Pancreas (tissue), 10 donors: ENCODE measurements at regions not wholly inside any gene's neighbourhood (a gene's known extent, or its start where the extent isn't known, plus 50 kb on each side); places are given as distances from the start of the nearest gene placed in this dataset.

Experiments used
- ATAC-seq, 4 donors: fragments of 200-7000 bp; cut with Tn5 transposase; one replicate each; pipeline versions ENCODE4 v1.8.0 to v1.9.1; 2020; ENCODE audit warnings: mild to moderate bottlenecking in 4 of 4, moderate library complexity in 4 of 4
- DNase-seq, 6 donors: peaks; one replicate each; pipeline ENCODE4 v3.0.0-alpha.2; 2020
- FAIRE-seq: peaks from 2 replicates; lab custom pipeline; 2012; peaks lifted over from hg19 to GRCh38; lab: Jason Lieb, UNC
- H3K27ac ChIP-seq, 4 donors: fragments of 200-600 bp; sonication (generic); 1 replicate in 3 of 4; 2 replicates in 1 of 4; pipeline versions ENCODE4 v1.5.0 to v1.8.0; 2020
- H3K27me3 ChIP-seq, 4 donors: fragments of 200-600 bp; one replicate each; pipeline ENCODE4 v1.8.0; 2021
- H3K36me3 ChIP-seq, 3 donors: fragments of 200-600 bp; sonication (generic) in 1 of 3; one replicate each; pipeline versions ENCODE4 v1.5.0 to v1.8.0; 2020 to 2021
- H3K4me1 ChIP-seq, 3 donors: fragments of 200-600 bp; one replicate each; pipeline ENCODE4 v1.8.0; 2021
- H3K4me3 ChIP-seq, 4 donors: fragments of 200-600 bp; sonication (generic) in 2 of 4; one replicate each; pipeline versions ENCODE4 v1.5.0 to v1.8.0; 2020 to 2021
- H3K9me3 ChIP-seq, 4 donors: fragments of 200-600 bp; one replicate each; pipeline ENCODE4 v1.8.0; 2021
- CTCF ChIP-seq, 4 donors: fragments of 200-600 bp; sonication (generic) in 3 of 4; IDR thresholded peaks; one replicate each; pipeline versions ENCODE4 v1.5.0 to v1.8.0; 2021; ENCODE audit warnings: antibody characterized with exemption in 4 of 4
- WGBS, 2 donors: extraction: QIAGEN DNeasy Blood & Tissue Kit; methylation state at CpG; one replicate each; pipeline ENCODE4 v1.1.7; 2013; 5-methylcytosine and 5-hydroxymethylcytosine counted together
- intact Hi-C, 3 donors: fragments of 100-400 bp; cut with DNase I; formaldehyde crosslinking; loops; one replicate each; pipeline versions ENCODE4 v1.11.1 to v1.14.2; 2022
- donor health status: healthy with polysubstance abuse.
- donor health status: DM: no; HTN: no; CAD: no; lungs with moderate emphysema.
- donor health status: DM: no; HTN: no; CAD: no.
- donor health status: control.
- donor health status: control.
- donor health status: Bipolar disorder and iron deficiency.
- donor health status: DM: yes; HTN: yes; CAD: no.
- donor health status: DM: no; HTN: no; CAD: no.
- donor health status: DM: no; HTN: no; CAD: no.
- donor health status: DM: yes; HTN: yes; CAD: no.

- DNase-seq, result no peak
- no peak for TF ChIP-seq CTCF (IDR thresholded peaks at IDR 0.05)
These were observed 229.2 kb downstream of the PTGER3 start for GRCh38 chr1:70818401-70818800.

GRCh38 chr1:70819231-70819630, 228.4 kb downstream of the PTGER3 start:
- no peaks in the 10 kb centered on the region for H3K36me3 ChIP-seq
- FAIRE-seq (no peak), DNase-seq (no peak), ATAC-seq (no peak)
- WGBS, 2 donors, result 68 to 85% methylated on average over 2 of the region's 2 CpGs
- no peaks in the 10 kb centered on the region for H3K27me3 ChIP-seq
- H3K27ac ChIP-seq, result no peak overlapping the region
- TF ChIP-seq CTCF (IDR thresholded peaks at IDR 0.05), result no peak
- H3K4me3 ChIP-seq, result no peak overlapping the region
- no peaks in the 10 kb centered on the region for H3K4me1 ChIP-seq
- intact Hi-C loops, result no loop called here
- no peaks in the 10 kb centered on the region for H3K9me3 ChIP-seq

More at GRCh38 chr1:70818401-70818800, 229.2 kb downstream of the PTGER3 start:
- 85 to 87% methylated on average over 2 of the region's 2 CpGs for WGBS, 2 donors
- Histone ChIP-seq H3K4me1 (no peaks in the 10 kb centered on the region), H3K27ac (no peak overlapping the region), H3K27me3 (no peaks in the 10 kb centered on the region), H3K4me3 (no peak overlapping the region), H3K36me3 (no peaks in the 10 kb centered on the region), H3K9me3 (no peaks in the 10 kb centered on the region)
- intact Hi-C loops, result no loop called here
- FAIRE-seq, result no peak
- ATAC-seq, result no peak

- H3K4me1 ChIP-seq, result no peaks in the 10 kb centered on the region
- H3K9me3 ChIP-seq, result no peaks in the 10 kb centered on the region
- intact Hi-C loops, result no loop called here
- no peak for TF ChIP-seq CTCF (IDR thresholded peaks at IDR 0.05)
- no peak for FAIRE-seq
- H3K4me3 ChIP-seq, result no peak overlapping the region
- no peak for DNase-seq
- H3K27me3 ChIP-seq, result no peaks in the 10 kb centered on the region
- peak in 1 of 4 donors; percentile 38 for ATAC-seq
- no peak overlapping the region for H3K27ac ChIP-seq
- no peaks in the 10 kb centered on the region for H3K36me3 ChIP-seq
These were observed 227.8 kb downstream of the PTGER3 start for GRCh38 chr1:70819785-70820184.

- no peak for TF ChIP-seq CTCF (IDR thresholded peaks at IDR 0.05)
- no peaks in the 10 kb centered on the region for H3K36me3 ChIP-seq
These were observed 227.2 kb downstream of the PTGER3 start for GRCh38 chr1:70820396-70820795.

GRCh38 chr1:70820995-70821394, 226.6 kb downstream of the PTGER3 start:
- ATAC-seq, result no peak
- TF ChIP-seq CTCF (IDR thresholded peaks at IDR 0.05), result no peak
- 46 to 55% methylated on average over 2 of the region's 2 CpGs for WGBS, 2 donors
- no peak for FAIRE-seq
- no peak for DNase-seq
- Histone ChIP-seq H3K27ac (no peak overlapping the region), H3K4me1 (no peaks in the 10 kb centered on the region), H3K9me3 (no peaks in the 10 kb centered on the region), H3K36me3 (no peaks in the 10 kb centered on the region), H3K27me3 (no peaks in the 10 kb centered on the region), H3K4me3 (no peak overlapping the region)
- intact Hi-C loops, result no loop called here

More at GRCh38 chr1:70820396-70820795, 227.2 kb downstream of the PTGER3 start:
- FAIRE-seq (no peak), DNase-seq (no peak), ATAC-seq (no peak)
- Histone ChIP-seq H3K4me3 (no peak overlapping the region), H3K4me1 (no peaks in the 10 kb centered on the region), H3K27ac (no peak overlapping the region), H3K9me3 (no peaks in the 10 kb centered on the region), H3K27me3 (no peaks in the 10 kb centered on the region)
- intact Hi-C loops, result no loop called here
